ENCODE measurements at regions not wholly inside any gene's neighbourhood (a gene's known extent, or its start where the extent isn't known, plus 50 kb on each side); places are given as distances from the start of the nearest gene placed in this dataset.

DNA sequence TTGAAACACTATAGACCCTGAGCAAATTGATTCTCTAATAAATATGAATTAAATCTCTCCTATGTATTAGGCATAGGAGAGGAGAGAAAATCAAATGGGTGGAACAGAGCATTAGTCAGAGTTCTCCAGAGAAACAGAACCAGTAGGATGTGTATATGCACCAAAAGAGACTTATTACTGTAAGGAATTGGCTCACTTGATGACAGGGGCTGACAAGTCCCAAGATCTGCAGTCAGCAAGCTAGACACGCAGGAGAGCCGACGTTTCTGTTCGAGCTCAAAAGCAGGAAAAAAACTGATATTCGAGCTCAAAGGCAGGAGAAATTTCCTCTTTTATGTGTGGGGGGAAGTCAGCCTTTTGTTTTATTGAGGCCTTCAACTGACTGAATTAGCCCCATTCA lies 259.2 kb upstream of the KAZN start:
- Histone ChIP-seq H3K36me3 (ENCODE audit: control insufficient read depth in 2 of 2, extremely low read depth in 1 of 2, insufficient read depth in 1 of 2, low read length in 1 of 2) (no peaks in the 10 kb centered on the region), H3K9me3 (no peaks in the 10 kb centered on the region), H3K27ac (ENCODE audit: low read length) (no peak overlapping the region), H3K27me3 (replicated peaks in 1 of 2; ENCODE audit: control insufficient read depth in 2 of 2, extremely low read depth in 1 of 2, insufficient read depth in 2 of 2, low read length in 1 of 2) (no peaks in the 10 kb centered on the region), H3K4me3 (ENCODE audit: control insufficient read depth in 1 of 2, extremely low read depth in 1 of 2, low read length in 1 of 2) (no peak overlapping the region), H3K4me1 (ENCODE audit: control insufficient read depth in 1 of 2, extremely low read depth in 1 of 2, insufficient read depth in 2 of 2, low read length in 2 of 2) (no peaks in the 10 kb centered on the region)
- no peaks in the 10 kb centered on the region for H3K36me3 Mint-ChIP-seq
- H3K9me3 Mint-ChIP-seq = peaks cover 0 to 6% (median 4%) of the 10 kb centered on the region in 3 donors
- WGBS (ENCODE audit: insufficient coverage) = 68% methylated on average over 4 of the region's 5 CpGs
- H3K27ac Mint-ChIP-seq = no peak overlapping the region
- ChIA-PET POLR2A (no interaction called here), CTCF (no interaction called here)
- ATAC-seq (replicated peaks in 1 of 4) (no peak), DNase-seq (no peak)
- H3K27me3 Mint-ChIP-seq = peaks cover 4 to 20% of the 10 kb centered on the region in 2 donors
- H3K4me1 Mint-ChIP-seq = peaks cover 5 to 13% (median 6%) of the 10 kb centered on the region in 3 donors
- H3K4me3 Mint-ChIP-seq = no peak overlapping the region

DNA sequence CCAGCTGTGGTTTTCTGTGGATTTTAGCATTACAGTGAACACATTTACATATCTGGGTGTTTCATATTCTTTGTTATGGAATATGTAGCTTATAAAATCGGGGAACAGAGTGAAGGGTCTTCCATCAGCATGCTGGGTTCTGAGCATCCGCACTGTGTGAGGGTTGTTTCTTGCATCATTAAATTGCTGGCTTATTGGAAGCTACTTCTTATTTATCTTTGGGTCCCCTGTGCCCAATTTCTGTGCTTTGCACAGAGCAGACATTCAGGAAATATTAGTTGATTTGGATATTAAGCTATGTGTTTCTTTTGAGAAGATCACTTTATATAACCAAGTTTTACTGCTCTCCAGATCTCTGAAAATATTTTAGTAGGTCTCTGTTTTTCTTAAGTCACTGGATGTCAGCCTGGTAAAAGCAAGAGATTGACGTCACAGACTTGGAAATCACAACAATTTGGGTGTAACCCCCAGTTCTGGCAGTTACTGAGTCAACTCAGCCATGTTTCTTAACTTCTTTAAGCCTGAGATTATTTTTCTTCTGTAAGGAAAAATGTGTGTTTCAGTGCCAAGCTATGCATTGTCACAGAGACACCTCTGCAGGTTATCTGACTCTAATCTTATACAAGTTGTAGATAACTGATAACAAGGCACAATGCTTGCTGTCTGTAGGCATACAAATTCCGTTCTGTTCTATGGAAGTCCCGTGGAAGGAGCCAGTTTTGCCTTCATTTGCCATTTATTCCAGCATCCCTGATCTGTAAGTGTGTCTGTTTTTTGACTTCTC lies 258.3 kb upstream of the KAZN start:
- Mint-ChIP-seq H3K9me3 (peaks cover 0 to 6% (median 0%) of the 10 kb centered on the region in 3 donors), H3K27me3 (peaks cover 4 to 20% of the 10 kb centered on the region in 2 donors), H3K36me3 (no peaks in the 10 kb centered on the region), H3K4me3 (no peak overlapping the region), H3K27ac (no peak overlapping the region), H3K4me1 (peaks cover 0 to 7% (median 0%) of the 10 kb centered on the region in 3 donors)
- no peak for ATAC-seq (replicated peaks in 1 of 4)
- 67% methylated on average over 3 of the region's 5 CpGs for WGBS (ENCODE audit: insufficient coverage)
- peaks cover 0 to 4% of the 10 kb centered on the region in 2 experiments for H3K27me3 ChIP-seq (replicated peaks in 1 of 2; ENCODE audit: control insufficient read depth in 2 of 2, extremely low read depth in 1 of 2, insufficient read depth in 2 of 2, low read length in 1 of 2)
- no peak overlapping the region for H3K4me3 ChIP-seq (ENCODE audit: control insufficient read depth in 1 of 2, extremely low read depth in 1 of 2, low read length in 1 of 2)
- no peak overlapping the region for H3K27ac ChIP-seq (ENCODE audit: low read length)
- H3K36me3 ChIP-seq (ENCODE audit: control insufficient read depth in 2 of 2, extremely low read depth in 1 of 2, insufficient read depth in 1 of 2, low read length in 1 of 2) = no peaks in the 10 kb centered on the region
- H3K4me1 ChIP-seq (ENCODE audit: control insufficient read depth in 1 of 2, extremely low read depth in 1 of 2, insufficient read depth in 2 of 2, low read length in 2 of 2) = no peaks in the 10 kb centered on the region
- no peak for DNase-seq
- H3K9me3 ChIP-seq = no peaks in the 10 kb centered on the region
- POLR2A ChIA-PET = no interaction called here
- CTCF ChIA-PET = no interaction called here

DNA sequence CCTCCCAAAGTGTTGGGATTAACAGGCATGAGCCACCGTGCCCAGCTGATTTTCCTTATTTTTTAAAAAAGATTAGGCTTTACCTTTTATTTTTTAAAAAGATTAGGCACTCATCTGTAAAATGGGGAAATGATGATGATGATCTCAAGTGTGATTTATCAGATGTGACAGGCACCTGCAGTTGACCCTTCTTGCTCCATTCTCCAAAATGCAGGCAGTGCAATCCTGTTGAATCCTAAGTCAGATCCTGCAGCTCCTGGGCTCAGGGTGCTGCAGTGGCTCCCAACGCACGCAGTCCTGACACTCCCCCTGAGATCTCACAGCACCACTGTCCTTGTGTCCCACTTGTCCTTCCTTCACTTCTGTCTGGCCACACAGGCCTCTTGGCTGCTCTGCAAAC lies 257.3 kb upstream of the KAZN start:
- Histone ChIP-seq H3K27ac (ENCODE audit: low read length) (no peak overlapping the region), H3K4me1 (ENCODE audit: control insufficient read depth in 1 of 2, extremely low read depth in 1 of 2, insufficient read depth in 2 of 2, low read length in 2 of 2) (no peaks in the 10 kb centered on the region), H3K9me3 (no peaks in the 10 kb centered on the region), H3K27me3 (replicated peaks in 1 of 2; ENCODE audit: control insufficient read depth in 2 of 2, extremely low read depth in 1 of 2, insufficient read depth in 2 of 2, low read length in 1 of 2) (peaks cover 0 to 4% of the 10 kb centered on the region in 2 experiments), H3K4me3 (ENCODE audit: control insufficient read depth in 1 of 2, extremely low read depth in 1 of 2, low read length in 1 of 2) (no peak overlapping the region), H3K36me3 (ENCODE audit: control insufficient read depth in 2 of 2, extremely low read depth in 1 of 2, insufficient read depth in 1 of 2, low read length in 1 of 2) (no peaks in the 10 kb centered on the region)
- no peaks in the 10 kb centered on the region for H3K36me3 Mint-ChIP-seq
- CTCF ChIA-PET = no interaction called here
- H3K4me3 Mint-ChIP-seq = no peak overlapping the region
- POLR2A ChIA-PET = no interaction called here
- peaks cover 0 to 2% (median 0%) of the 10 kb centered on the region in 3 donors for H3K4me1 Mint-ChIP-seq
- DNase-seq (no peak), ATAC-seq (replicated peaks in 1 of 4) (no peak)
- WGBS (ENCODE audit: insufficient coverage) = 94% methylated on average over 2 of the region's 3 CpGs
- H3K27ac Mint-ChIP-seq = no peak overlapping the region
- H3K9me3 Mint-ChIP-seq = no peaks in the 10 kb centered on the region
- H3K27me3 Mint-ChIP-seq = peaks cover 4 to 20% of the 10 kb centered on the region in 2 donors

DNA sequence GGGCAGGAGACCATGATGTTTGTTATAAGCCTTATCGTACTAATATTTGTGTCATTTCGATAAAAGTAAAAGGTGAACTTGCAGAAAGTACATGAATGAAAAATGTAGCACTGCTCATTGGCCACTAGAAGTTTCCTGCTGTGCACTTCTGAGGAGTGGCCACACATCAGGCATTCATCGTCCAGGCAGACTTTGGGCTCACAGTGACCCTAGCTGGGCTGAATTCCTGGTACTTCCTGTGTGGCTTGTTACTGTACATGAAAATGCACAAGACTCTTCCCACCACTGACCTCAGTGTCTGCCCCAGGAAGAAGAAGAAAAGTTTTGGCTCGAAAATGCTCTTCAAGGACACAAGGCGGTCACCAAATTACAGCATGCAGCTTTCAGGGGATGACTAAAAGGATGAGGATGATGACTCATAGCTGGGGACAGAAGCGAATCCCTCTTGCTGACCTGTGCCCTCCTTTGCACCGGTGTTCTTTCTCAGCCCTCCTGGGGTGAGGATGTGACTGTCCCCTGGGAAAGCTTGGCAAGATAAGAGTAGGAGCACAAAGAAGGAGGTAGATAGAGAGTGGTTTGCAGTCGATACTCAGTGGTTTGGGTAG lies 252.4 kb upstream of the KAZN start:
- Histone ChIP-seq H3K4me1 (ENCODE audit: control insufficient read depth in 1 of 2, extremely low read depth in 1 of 2, insufficient read depth in 2 of 2, low read length in 2 of 2) (no peaks in the 10 kb centered on the region), H3K4me3 (ENCODE audit: control insufficient read depth in 1 of 2, extremely low read depth in 1 of 2, low read length in 1 of 2) (no peak overlapping the region), H3K36me3 (ENCODE audit: control insufficient read depth in 2 of 2, extremely low read depth in 1 of 2, insufficient read depth in 1 of 2, low read length in 1 of 2) (no peaks in the 10 kb centered on the region), H3K27ac (ENCODE audit: low read length) (no peak overlapping the region), H3K27me3 (replicated peaks in 1 of 2; ENCODE audit: control insufficient read depth in 2 of 2, extremely low read depth in 1 of 2, insufficient read depth in 2 of 2, low read length in 1 of 2) (peaks cover 0 to 7% of the 10 kb centered on the region in 2 experiments), H3K9me3 (no peaks in the 10 kb centered on the region)
- CTCF ChIA-PET = no interaction called here
- WGBS (ENCODE audit: insufficient coverage) = 78% methylated on average over 5 of the region's 8 CpGs
- H3K9me3 Mint-ChIP-seq = no peaks in the 10 kb centered on the region
- DNase-seq (no peak), ATAC-seq (replicated peaks in 1 of 4) (no peak)
- H3K36me3 Mint-ChIP-seq = no peaks in the 10 kb centered on the region
- H3K4me3 Mint-ChIP-seq = no peak overlapping the region
- no peak overlapping the region for H3K27ac Mint-ChIP-seq
- no peaks in the 10 kb centered on the region for H3K4me1 Mint-ChIP-seq
- POLR2A ChIA-PET = no interaction called here
- peaks cover 7 to 19% of the 10 kb centered on the region in 2 donors for H3K27me3 Mint-ChIP-seq

DNA sequence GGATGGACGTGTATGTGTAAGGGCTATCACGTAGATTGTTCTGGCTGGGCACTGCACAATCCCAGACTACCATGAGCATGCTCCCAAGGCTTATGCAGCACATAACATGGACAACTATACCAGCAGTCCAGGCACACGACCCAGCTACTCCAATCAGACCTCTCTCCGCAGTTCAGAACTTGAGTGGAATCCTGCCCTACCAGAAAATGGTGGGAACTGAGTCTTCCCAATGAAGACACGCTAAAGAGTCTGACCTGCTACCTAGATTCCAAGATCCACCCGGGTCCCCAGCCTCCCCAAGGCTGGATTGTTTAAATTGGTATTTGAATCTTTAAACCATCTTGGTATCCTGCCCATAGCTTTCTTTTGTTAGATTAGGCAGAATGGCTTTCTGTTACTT lies 251.3 kb upstream of the KAZN start:
- H3K4me3 ChIP-seq (ENCODE audit: control insufficient read depth in 1 of 2, extremely low read depth in 1 of 2, low read length in 1 of 2) = no peak overlapping the region
- Mint-ChIP-seq H3K9me3 (no peaks in the 10 kb centered on the region), H3K27me3 (peaks cover 7 to 11% of the 10 kb centered on the region in 2 donors), H3K27ac (no peak overlapping the region), H3K4me3 (no peak overlapping the region), H3K4me1 (no peaks in the 10 kb centered on the region), H3K36me3 (no peaks in the 10 kb centered on the region)
- no peak overlapping the region for H3K27ac ChIP-seq (ENCODE audit: low read length)
- H3K36me3 ChIP-seq (ENCODE audit: control insufficient read depth in 2 of 2, extremely low read depth in 1 of 2, insufficient read depth in 1 of 2, low read length in 1 of 2) = no peaks in the 10 kb centered on the region
- ChIA-PET POLR2A (no interaction called here), CTCF (no interaction called here)
- DNase-seq (no peak), ATAC-seq (replicated peaks in 1 of 4) (no peak)
- no peaks in the 10 kb centered on the region for H3K9me3 ChIP-seq
- 83% methylated on average over 3 of the region's 6 CpGs for WGBS (ENCODE audit: insufficient coverage)
- H3K4me1 ChIP-seq (ENCODE audit: control insufficient read depth in 1 of 2, extremely low read depth in 1 of 2, insufficient read depth in 2 of 2, low read length in 2 of 2) = no peaks in the 10 kb centered on the region
- peaks cover 0 to 7% of the 10 kb centered on the region in 2 experiments for H3K27me3 ChIP-seq (replicated peaks in 1 of 2; ENCODE audit: control insufficient read depth in 2 of 2, extremely low read depth in 1 of 2, insufficient read depth in 2 of 2, low read length in 1 of 2)

DNA sequence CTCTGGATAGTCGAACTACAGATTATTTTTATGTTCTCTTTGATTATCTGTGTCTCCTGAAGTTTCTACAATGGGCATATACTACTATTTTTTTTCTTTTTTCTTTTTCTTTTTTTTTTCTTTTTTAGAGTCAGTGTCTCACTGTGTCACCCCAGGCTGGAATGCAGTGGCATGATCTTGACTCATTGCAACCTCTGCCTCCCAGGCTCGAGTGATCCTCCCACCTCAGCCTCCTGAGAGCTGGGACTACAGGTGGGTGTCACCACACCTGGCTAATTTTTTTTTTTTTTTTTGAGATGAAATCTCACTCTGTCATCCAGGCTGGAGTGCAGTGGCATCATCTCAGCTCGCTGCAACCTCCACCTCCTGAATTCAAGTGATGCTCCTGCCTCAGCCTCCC lies 250.7 kb upstream of the KAZN start:
- WGBS (ENCODE audit: insufficient coverage) = 60% methylated on average over 1 of the region's 3 CpGs
- no peaks in the 10 kb centered on the region for H3K36me3 ChIP-seq (ENCODE audit: control insufficient read depth in 2 of 2, extremely low read depth in 1 of 2, insufficient read depth in 1 of 2, low read length in 1 of 2)
- no peak for ATAC-seq (replicated peaks in 1 of 4)

More for the DNA sequence above, 250.7 kb upstream of the KAZN start:
- H3K4me1 ChIP-seq (ENCODE audit: control insufficient read depth in 1 of 2, extremely low read depth in 1 of 2, insufficient read depth in 2 of 2, low read length in 2 of 2) = no peaks in the 10 kb centered on the region
- Mint-ChIP-seq H3K27ac (no peak overlapping the region), H3K9me3 (no peaks in the 10 kb centered on the region), H3K36me3 (no peaks in the 10 kb centered on the region), H3K4me1 (no peaks in the 10 kb centered on the region), H3K4me3 (no peak overlapping the region), H3K27me3 (peaks cover 3 to 7% of the 10 kb centered on the region in 2 donors)
- H3K27me3 ChIP-seq (replicated peaks in 1 of 2; ENCODE audit: control insufficient read depth in 2 of 2, extremely low read depth in 1 of 2, insufficient read depth in 2 of 2, low read length in 1 of 2) = peaks cover 0 to 7% of the 10 kb centered on the region in 2 experiments
- CTCF ChIA-PET = no interaction called here
- H3K9me3 ChIP-seq = no peaks in the 10 kb centered on the region
- H3K4me3 ChIP-seq (ENCODE audit: control insufficient read depth in 1 of 2, extremely low read depth in 1 of 2, low read length in 1 of 2) = no peak overlapping the region
- no peak overlapping the region for H3K27ac ChIP-seq (ENCODE audit: low read length)
- no peak for DNase-seq
- POLR2A ChIA-PET = no interaction called here

Data from T-cell (primary cell).